HG03108 (cell line): ENCODE measurements at regions not wholly inside any gene's neighbourhood (a gene's known extent, or its start where the extent isn't known, plus 50 kb on each side); places are given as distances from the start of the nearest gene placed in this dataset.
"Not testable (repeated sequence)": the region's sequence is repeated elsewhere in the genome, so short reads cannot be mapped to it uniquely, and the experiment has no call there.

Experiments
- ATAC-seq: cut with Tn5 transposase; IDR thresholded peaks from one replicate; pipeline ENCODE4 v1.9.1; 2021; ENCODE audit warnings: moderate library complexity; ENCODE audit not compliant: unreplicated experiment

DNA sequence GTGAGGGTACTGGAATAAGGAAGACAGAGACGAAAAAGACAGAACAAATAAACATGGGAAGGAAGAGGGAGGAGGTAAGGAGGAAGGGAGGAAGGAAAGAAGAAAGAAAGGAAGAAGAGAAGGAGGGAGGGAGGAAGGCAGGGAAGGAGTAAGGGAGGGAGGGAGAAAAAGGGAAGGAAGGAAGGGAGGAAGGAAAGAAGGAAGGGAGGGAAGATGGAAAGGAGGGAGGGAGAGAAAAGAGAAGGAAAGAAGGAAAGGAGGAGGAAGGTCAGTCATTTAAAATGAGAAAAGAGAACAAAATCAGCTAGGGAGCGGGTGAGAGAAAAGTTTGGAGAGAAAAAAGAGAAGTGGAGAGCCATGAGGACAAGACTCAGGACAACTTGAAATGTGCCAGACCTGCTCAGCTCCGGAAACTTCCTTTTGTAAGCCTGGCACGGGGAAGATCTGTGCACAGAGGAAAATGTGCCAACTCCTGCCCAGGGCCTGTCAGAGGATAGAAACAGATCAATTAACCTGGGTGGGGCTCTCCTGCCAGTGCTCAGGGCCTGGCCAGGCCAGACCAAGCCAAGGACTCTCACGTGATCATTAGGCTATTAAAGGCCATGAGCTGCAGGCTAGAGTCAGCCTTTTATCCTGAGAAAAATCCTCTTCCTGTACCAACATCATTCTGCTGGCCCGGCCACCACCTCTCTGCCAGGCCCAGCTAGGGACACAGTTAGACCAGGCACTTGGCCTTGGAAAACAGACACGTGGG, 50.1 kb upstream of the BCL6 start:
- ATAC-seq, result no peak

DNA sequence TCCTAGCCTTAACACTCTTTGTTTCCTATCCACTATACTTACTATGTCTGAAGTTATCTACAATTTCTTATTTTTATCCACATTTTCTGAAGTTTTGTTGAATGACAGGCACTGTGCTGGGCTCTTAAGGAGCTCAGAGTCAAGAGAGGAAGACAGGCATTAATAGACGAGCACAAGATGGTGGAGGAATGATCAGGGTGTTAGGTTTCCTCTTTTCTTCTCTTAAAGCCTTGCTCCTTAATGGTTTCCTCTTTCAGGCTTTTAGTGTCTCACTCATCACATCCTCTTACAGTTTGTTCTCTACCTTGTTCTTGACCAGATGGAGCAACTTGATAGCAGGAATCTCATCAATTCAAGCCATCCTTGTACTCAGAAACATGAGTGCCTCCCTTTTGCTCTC, 52.9 kb upstream of the BCL6 start:
- no peak for ATAC-seq

DNA sequence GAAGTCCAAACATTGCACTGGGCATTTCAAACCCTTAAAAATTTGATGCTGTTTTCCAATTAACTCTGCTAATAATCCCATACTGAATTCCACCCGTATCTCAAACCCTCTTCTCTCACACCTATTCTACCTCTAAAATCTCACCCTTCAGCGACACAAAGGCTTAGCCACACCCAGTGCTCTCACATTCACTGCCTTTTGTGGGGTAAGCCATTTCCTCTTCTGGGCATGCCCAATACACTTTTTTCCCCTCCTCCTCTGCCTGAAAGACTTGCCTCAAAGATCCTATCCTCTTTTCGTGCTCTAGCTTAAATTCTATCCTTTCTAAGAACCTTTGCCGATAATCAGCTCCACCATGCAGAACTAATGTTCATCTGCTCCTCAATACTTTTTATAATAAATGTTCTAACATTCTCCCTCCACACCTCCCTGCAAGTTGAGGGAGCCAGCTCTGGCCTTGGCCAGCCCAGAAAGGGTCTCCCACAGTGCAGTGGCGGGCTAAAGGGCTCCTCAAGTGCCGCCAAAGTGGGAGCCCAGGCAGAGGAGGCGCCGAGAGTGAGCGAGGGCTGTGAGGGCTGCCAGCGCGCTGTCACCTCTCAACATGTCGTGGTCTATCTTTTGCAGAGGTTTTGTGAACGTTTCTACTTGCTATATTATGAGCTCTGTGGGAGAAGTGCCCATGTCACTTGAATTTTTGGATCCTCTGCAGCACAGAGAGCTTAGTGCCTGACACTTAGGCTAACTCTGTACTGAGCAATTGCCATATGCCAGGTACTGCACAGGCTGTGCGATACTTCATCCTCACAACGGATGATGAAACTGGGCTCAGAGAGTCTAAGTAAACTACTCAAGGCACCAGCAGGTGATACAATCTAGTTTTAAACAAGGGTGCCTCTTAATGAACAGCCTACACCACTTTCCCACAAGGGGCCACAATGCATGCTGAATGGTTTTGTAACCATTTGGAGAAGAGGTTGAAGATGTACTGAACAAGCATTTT, 53.6 kb upstream of the BCL6 start:
- no peak for ATAC-seq

DNA sequence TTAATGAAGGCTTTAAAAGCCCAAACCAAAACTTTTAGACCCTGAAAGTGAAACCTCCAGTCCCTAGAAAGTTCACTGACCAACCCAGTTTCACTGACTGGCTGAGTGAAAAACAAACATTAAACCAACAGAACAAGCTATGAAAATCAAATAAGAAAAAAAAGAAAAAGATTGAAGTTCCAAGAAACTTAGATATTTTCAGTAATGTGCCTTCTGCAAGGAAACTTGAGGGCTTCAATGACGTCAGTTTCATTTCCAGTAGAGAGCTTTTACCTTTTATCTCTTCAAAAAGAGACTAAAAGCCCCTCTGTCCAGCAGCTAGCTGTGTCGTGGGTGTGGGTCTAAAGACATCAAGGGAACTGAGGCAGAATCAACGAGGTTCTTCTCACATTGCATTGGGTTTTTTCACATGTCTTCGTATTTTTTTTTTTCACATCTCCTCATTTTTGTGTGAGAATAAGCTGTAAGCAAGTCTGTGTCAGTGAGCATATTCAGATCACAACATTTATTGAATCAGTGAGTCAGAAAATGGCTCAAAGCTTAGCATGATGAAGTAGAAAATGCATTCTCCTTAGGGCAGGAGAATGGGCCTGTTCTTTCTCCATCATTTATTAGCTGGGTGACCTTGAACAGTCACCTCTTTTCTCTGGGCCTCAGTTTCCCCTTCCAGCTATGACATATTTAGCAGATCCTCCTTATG, 54.8 kb upstream of the BCL6 start:
- ATAC-seq, result peak; percentile 45

DNA sequence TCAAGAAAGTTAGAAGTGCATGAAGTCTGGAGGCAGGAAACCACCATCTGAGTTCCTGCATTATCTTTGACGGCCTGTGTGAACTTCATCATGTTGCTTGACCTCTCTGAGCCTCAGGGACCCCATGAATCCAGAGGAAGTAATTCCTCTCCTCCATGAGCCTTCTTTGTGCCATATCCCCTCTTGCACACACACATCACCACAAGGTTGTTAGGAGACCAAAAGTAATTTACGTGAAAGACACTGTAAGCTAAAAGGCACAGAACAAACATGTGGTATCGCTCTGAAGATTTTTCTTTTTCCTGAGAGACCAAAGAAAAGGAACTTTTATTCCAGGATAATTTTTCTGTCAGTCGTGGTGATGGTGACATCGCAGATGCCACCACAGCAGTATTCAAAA, 55.9 kb upstream of the BCL6 start:
- no peak for ATAC-seq

DNA sequence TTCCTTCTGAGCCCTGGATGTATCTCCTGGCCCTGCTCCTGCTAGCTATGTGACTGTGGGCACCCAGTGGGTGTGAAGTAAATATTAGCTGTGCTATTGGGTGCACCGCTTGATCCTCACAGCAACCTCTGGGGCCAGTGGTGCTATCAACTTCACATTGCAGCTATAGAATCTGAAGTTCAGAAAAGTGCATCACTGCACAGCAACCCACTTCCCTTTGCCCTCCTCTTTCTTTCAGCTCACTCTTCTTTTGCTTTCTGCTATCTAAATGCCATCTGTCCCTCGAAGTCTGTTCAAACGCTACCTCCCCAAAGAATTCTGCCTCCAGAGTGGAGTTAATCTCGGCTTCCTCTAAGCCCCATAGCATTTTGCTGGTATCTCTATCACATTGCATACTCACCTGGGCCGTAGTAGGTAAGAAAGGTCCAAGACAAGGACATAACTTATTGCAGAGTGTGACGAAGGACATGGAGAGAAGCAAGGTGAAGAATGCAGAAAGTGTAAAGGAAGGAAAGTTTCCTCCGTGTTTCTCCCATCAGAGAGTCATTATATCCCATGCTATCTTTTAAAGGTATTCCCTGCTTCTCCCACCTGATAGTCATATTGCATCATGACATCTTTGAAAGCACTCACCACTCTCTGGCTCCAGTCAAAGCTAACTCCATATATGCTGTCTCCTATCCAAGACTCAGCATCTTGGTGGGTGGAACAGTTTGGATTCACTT, 57.1 kb upstream of the BCL6 start:
- no peak for ATAC-seq

DNA sequence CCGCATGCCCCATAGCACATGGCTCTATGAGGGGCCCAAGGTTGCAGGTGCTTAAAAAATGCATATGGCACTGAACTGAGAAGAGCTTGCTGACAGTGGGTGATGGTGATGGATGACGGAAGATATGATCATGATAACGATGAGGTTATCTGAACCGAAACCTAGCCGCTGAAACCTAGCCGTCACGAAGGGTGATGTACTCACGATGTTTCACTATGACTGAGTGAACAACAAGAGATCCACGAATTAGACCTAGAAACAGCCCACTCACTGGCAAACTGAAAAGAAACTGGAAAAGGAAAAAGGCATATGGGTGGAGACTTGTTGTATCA, 57.6 kb upstream of the BCL6 start:
- ATAC-seq, result peak; percentile 83

DNA sequence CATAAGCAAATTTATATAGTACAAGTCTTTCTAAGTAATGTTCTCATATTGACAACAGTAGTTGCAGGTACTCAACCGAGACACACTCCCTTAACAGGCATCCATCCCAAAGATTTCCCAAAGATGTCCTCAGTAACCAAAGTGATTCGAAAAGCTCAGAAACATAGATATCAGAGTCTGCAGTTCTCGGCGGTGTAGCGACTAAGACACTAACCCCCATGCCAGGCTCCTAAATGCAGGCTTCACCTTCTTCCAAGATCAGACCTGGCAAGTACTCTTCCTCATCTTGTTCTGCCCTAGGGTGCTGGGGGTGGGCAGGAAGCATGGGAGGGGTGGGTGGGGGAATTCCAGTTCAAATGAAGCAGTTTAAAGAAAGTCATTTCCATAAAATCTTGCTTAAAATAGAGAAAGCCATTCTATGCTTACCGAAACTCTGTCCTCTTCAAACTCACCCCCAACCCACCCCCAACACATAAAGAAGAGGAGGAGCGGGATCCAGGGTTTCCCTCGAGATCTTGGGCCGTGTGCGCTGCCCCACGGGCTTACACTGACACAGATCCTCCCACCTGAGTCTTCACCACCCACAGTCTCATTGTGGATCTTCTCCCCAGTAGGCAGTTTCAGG, 59.0 kb upstream of the BCL6 start:
- ATAC-seq, result no peak

DNA sequence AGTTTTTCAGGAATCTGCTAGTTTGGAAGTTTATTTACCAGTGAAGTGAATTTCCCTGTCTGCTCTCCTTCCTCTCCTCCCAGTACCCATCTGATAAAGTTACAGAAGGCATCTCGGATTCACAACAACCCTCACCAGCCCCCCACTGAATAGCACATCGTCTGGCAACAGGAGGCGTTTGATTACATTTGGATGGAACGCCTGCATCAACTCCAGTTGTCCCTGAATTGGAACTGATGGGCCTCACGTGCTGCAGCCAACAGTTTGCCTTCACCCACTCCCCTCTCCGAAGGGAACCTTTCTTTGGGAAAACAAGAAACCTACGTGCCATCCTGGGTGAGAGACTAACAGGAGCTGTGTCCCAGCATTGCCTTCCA, 59.5 kb upstream of the BCL6 start:
- ATAC-seq, result no peak

DNA sequence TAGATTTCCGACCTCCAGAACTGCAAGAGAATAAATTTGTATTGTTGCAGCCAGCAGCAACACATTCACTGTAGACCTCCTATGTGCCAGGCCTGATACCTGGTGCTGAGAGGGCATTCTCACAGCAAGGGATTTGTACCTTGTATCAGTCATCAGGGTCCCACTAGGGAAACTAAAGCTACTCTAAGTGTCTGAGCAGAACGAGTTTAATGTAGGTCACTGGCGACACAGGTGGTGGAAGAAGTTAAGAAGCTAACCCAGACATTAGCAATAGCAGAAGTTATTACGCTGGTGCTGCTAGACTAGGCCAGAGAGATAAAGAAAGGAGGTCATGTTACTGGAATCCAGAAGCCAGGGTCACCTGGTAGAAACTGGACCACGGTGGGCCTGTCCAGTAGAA, 60.5 kb upstream of the BCL6 start:
- no peak for ATAC-seq

DNA sequence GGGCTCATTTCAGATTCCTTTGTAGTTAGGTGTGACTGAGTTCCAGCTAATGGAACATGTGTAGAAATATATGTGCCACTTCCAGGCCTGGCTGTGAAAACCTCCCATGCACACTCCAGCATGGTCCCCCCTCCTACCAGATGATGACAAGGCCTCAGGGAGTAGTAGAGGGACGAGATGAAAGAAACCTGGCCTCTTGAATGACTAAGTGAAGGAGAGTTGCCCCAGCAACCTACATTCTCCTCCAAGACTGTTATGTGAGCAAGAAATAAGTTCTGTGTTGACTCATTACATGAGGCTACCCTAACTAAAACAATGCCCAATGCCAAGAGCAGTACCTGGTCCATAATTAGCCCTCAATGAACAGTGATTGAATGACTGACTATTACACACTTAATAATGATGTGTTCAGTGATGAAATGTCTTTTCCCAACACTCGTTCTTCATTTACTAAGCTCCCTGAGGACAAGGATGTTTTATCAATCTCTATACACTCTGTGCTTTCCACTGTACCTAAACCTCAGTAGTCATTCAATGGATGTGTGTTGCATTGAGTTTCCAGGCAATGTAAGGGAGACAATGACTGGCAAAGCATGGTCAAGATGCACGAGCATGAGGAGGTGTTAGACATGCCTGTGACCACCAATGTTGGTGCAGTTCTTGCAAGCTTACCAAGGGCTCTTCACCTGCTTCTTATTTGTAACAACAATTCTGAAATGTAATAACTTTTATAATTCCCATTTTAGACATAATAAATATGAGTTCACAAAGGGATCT, 62.0 kb upstream of the BCL6 start:
- ATAC-seq, result no peak

DNA sequence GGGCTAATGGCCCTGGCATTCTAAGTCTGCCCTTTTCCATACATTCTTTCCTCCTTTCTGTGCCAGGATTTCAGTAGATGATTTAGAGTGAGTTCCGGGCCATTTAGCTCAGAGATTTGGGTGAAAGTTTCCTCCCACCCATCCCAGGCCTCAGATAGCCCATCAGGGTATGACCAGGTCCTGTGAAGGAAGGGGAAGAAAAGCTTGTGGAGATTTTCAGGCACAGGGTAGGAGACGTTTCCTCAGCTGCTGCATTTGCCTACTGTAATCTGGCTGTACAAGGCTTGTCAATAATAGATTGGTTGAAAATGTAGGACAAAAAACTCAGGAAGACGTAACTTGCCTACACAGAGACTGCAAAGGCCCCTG, 63.2 kb upstream of the BCL6 start:
- ATAC-seq, result no peak

DNA sequence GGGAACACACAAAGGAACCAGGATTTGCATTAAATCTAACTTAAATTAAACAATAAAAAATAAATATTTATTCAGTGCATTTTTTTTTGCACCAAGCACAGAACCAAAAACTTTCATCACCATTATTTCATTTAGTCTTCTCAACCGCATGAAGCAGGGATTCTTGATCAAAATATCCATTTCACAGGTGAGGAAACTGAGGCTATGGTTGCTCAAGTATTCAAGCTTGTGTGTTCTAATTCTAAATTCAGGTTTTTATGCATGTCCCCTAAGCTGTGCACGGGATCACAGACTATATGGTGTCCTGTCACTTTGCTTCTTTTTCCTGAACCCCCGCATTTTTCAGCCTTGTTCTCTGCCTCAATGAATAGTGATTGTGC, 64.3 kb upstream of the BCL6 start:
- no peak for ATAC-seq

DNA sequence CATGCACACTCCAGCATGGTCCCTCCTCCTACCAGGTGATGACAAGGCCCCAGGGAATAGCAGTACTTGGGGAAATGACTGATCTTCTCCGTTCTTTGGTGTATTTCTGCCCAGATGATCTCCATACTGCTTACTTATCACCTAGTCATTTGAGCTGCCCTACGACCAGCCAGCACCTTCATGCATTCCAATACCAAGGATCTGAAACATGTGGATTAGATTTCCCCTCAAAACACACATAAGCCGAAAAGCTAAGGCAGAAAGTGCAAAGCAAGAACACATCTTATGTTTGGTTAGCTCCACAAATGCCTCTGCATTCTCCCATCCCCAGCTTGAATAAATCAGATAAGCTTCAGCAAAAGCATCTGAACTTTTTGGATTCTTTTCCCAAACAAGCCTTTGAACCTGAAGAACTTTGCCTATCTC, 64.8 kb upstream of the BCL6 start:
- ATAC-seq, result no peak

DNA sequence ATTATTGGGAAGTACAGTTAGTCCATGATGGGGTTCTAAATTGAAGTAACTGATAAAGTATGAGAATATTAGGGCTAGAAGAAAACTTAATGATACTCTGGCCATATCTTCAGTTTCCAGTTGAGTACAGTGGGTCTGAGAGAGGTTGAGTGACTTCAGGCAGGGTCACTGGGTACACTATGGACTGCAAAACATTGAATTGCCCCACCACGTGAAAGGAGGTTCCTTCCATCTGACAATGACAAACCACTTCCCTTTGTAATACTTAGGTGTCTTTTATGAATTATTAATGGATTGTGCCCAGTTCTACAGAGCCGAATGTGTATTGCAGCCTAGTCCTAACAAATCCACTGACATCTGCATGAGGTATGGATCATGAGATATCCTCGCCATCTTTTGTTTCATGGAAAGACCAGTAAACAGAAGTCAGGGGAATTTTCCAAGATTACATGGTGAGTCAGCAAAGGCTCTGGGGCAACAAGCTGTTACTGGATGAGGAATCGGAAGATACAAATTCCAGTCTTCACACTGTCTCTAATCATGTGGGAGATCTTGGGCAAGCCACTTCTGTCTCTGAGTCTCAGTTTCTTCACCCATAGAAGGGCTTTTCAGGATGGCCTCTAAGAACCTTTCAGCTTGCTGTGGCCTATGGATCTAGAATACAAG, 66.5 kb upstream of the BCL6 start:
- no peak for ATAC-seq

DNA sequence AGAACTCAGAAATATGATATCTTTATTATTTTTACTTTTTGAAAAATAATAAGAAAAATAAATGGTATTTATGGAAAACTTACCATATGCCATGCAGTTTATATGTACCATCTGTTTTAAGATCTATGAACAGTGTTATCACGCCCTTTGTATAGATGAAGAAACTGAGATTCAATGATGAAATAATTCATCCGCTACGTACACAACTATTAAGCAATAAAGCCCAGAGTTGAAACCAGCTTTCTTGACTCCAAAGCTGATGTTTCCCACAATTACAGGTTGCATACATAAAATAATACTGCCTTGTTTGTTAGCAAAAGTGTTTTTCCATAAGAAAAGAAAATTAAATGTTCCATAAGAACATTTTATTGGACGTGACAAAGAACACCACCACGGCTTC, 67.2 kb upstream of the BCL6 start:
- ATAC-seq, result no peak

DNA sequence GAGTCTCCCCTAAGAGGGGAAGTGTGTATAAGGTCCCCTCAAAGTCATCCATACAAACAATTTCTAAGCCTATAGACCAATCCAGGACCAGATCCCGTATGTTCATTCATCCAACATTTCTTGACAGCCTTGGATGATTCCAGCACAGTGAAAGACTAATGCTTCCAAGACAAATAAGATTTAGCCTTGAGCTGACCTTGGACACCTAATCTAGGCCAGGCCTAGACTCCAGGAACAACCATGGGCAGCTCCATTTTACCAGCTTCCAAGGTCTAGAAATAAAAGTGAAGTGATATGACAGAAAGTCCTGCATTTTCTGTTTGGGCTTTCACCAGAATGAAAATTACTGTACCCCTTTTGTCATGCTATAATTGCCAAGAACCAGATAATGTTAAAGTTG, 67.9 kb upstream of the BCL6 start:
- ATAC-seq, result no peak

DNA sequence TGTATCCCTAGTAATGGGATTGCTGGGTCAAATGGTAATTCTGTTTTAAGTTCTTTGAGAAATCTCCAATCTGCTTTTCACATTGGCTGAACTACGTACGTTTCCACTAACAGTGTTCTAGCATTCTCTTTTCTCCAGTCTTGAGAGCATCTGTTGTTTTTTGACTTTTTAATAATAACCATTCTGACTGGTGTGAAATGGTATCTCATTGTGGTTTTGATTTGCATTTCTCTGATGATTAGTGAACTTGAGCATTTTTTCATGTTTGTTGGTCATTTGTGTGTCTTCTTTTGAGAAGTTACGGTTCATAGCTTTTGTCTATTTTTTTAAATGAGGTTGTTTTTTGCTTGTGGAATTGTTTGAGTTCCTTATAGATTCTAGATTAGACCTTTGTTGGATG, 72.5 kb upstream of the BCL6 start:
- ATAC-seq, result not testable (repeated sequence)

DNA sequence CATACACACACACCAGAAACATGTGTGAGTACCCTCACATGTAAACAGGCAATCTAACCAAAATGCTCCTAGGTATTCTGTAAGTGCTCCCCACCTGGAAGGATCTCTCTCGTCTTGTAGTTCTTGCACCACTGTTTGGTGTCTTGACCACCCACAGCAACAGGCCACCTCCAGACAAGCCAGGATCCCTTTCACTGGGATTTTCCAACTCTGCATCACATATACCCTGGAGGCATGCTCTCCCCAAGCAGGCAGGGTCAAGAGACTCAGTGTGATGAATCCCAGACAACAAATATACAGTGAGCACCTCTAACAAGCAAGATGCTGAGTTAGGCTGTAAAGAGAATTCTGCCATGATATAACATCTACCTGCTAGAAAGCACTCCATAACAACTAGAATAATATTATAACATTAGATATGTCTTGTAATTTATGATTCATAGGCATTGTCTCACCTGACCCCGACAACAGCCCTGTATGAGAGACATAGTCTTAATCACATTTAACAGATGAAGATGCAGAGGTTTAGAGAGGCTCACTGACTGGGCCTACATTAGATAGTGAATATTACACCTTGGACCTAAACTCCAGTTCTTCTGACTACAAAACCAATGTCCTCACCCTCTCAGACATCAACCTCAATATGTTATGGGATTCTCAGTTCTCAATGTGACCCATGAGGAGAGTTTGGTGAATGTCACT, 76.5 kb upstream of the BCL6 start:
- no peak for ATAC-seq
